Right lobe of liver (tissue), 4 donors: ENCODE measurements at regions not wholly inside any gene's neighbourhood (a gene's known extent, or its start where the extent isn't known, plus 50 kb on each side); places are given as distances from the start of the nearest gene placed in this dataset.

Experiments used
- CTCF ChIP-seq, 4 donors: fragments of 200-600 bp in 3 of 4; fragments of 450-650 bp in 1 of 4; IDR thresholded peaks; one replicate each; pipeline versions ENCODE4 v1.5.1 to v1.8.0; 2016 to 2022; ENCODE audit warnings: antibody characterized with exemption in 4 of 4, mild to moderate bottlenecking in 2 of 4
- POLR2A ChIP-seq: fragments of 450-650 bp; IDR thresholded peaks from one replicate; pipeline ENCODE4 v1.6.1; 2017; ENCODE audit warnings: antibody characterized with exemption, mild to moderate bottlenecking
- donor health status: DM: no; HTN: no; CAD: no.
- donor health status: DM: no; HTN: no; CAD: no.
- donor health status: DM: no; HTN: yes; CAD: no.

DNA sequence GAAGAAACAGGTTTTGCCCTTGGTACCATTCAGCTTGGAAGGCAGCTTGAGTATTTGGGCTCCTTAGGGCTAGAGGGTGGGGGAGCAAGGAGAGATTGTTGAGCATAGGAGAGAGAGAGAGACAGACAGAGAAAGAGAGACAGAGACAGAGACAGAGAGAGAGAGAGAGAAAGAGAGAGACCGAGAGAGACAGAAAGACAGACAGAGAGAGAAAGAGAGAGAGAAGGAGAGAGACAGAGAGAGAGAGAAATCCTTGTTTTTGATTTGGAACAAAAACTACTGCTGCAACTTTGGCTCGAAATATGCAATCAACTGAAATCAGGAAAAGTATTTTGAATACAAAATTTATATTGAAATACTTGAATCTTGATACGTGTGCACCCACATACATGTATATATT lies 85.8 kb upstream of the ZNF536 start:
- TF ChIP-seq CTCF (IDR thresholded peaks at IDR 0.05): no peak
- no peak for TF ChIP-seq POLR2A
